ENCODE measurements at regions not wholly inside any gene's neighbourhood (a gene's known extent, or its start where the extent isn't known, plus 50 kb on each side); places are given as distances from the start of the nearest gene placed in this dataset.

DNA sequence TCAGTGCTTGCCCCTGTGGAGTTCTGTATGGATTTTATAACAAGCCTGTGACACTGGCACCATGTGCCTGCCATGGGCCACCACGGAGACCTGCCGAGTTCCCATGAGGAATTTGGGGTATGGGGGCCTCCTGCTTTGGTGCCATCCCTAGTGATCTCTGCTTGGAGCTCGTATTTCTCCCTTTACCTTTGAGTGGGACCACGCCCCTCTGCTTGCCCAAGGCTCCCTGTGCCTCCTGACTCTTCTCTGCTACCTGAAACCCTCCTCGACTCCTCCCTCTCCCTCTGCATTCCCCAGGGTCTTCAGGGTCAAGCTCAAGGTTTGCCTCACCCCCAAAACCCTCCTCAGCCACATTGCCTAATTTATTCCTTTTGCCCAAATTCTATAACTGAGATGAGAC, 225.0 kb downstream of the BUB3 start:
- no peaks in the 10 kb centered on the region for H3K27me3 ChIP-seq (replicated peaks in 1 of 4; ENCODE audit: control insufficient read depth in 3 of 4, extremely low read depth in 1 of 4, insufficient read depth in 3 of 4, low read length in 3 of 4)
- no peak overlapping the region for H3K9ac ChIP-seq (replicated peaks in 1 of 4; ENCODE audit: extremely low read depth in 1 of 4, low read depth in 3 of 4, low read length in 3 of 4)
- H4K91ac ChIP-seq (replicated peaks; ENCODE audit: insufficient read length, low read length) = no peak overlapping the region
- POLR2A ChIA-PET (ENCODE audit: partially characterized antibody) = interaction anchor here (0.9 kb wide), 1 partner anchor 264 kb away, joined by 6 read pairs; no protein-coding TSS in a partner anchor
- no peak overlapping the region for H2BK5ac ChIP-seq (ENCODE audit: low read depth, low read length)
- no peak overlapping the region for H2AFZ ChIP-seq (ENCODE audit: low read length)
- CTCF ChIA-PET (ENCODE audit: partially characterized antibody) = interaction anchor here (0.7 to 3.2 kb wide), 10 partner anchors 10 to 357 kb away, joined by 3 to 14 read pairs (median 4); no protein-coding TSS in a partner anchor
- H3K4me3 ChIP-seq (ENCODE audit: extremely low read depth in 1 of 4, insufficient read depth in 2 of 4, low read depth in 3 of 4, low read length in 4 of 4) = no peak overlapping the region
- FAIRE-seq (peak; percentile 36), DNase-seq (ENCODE audit: low read depth in 1 of 2, low spot score in 2 of 2) (no peak)
- H2AK5ac ChIP-seq (ENCODE audit: low read depth, low read length) = no peak overlapping the region
- H3K4ac ChIP-seq (replicated peaks; ENCODE audit: insufficient read length, low read depth, low read length) = no peak overlapping the region
- H4K8ac ChIP-seq (ENCODE audit: extremely low read depth, insufficient read depth, low read length) = no peak overlapping the region
- no peak overlapping the region for H3K56ac ChIP-seq (replicated peaks; ENCODE audit: insufficient read length, low read depth, low read length)
- H2BK120ac ChIP-seq (replicated peaks; ENCODE audit: low read depth, low read length) = no peak overlapping the region
- H3K14ac ChIP-seq (ENCODE audit: insufficient read length) = no peak overlapping the region
- no peak overlapping the region for H3K18ac ChIP-seq (ENCODE audit: extremely low read depth, low read length)
- H3K79me2 ChIP-seq (ENCODE audit: control insufficient read depth in 1 of 2, insufficient read depth in 2 of 2, low read length in 2 of 2) = no peaks in the 10 kb centered on the region
- peak overlapping the region; percentile 44; the same call in 1 of the 2 replicates for H2BK20ac ChIP-seq (ENCODE audit: low read length)
- no peak overlapping the region for H3K23ac ChIP-seq (ENCODE audit: insufficient read length)
- no peaks in the 10 kb centered on the region for H4K20me1 ChIP-seq (replicated peaks in 1 of 2; ENCODE audit: control insufficient read depth in 1 of 2, insufficient read depth in 2 of 2, low read length in 2 of 2)
- no peaks in the 10 kb centered on the region for H3K79me1 ChIP-seq (ENCODE audit: low read depth, low read length)
- WGBS, 2 experiments (ENCODE audit: extremely low coverage in 1 of 2, insufficient coverage in 1 of 2, insufficient read length in 1 of 2, insufficient replicate concordance in 2 of 2, low coverage in 1 of 2, low lambda C conversion rate in 2 of 2, missing lambda C conversion rate in 1 of 2) = 68% methylated on average over 5 of the region's 5 CpGs; no CpG with 5 or more reads in 1 of the 2 experiments
- H3K4me2 ChIP-seq (ENCODE audit: insufficient read depth in 1 of 2, low read depth in 2 of 2, low read length in 2 of 2) = no peak overlapping the region
- no peak overlapping the region for H4K5ac ChIP-seq (ENCODE audit: insufficient read length, low read depth, low read length)
- no peaks in the 10 kb centered on the region for H3K36me3 ChIP-seq (ENCODE audit: control insufficient read depth in 2 of 4, insufficient read depth in 4 of 4, low read length in 3 of 4)
- H2BK12ac ChIP-seq (ENCODE audit: low read depth, low read length) = no peak overlapping the region
- H3K4me1 ChIP-seq (replicated peaks in 1 of 4; ENCODE audit: control insufficient read depth in 3 of 4, insufficient read depth in 4 of 4, low read length in 3 of 4) = peaks cover 0 to 7% (median 5%) of the 10 kb centered on the region in 4 experiments; a peak in 3 of 7 replicates
- peaks cover 2% of the 10 kb centered on the region; the same call in 1 of the 2 replicates for H3K23me2 ChIP-seq (ENCODE audit: low read depth, low read length)
- H2BK15ac ChIP-seq (ENCODE audit: low read length) = no peak overlapping the region; the same call in 1 of the 2 replicates
- no peak overlapping the region for H3K27ac ChIP-seq (ENCODE audit: low read depth, low read length)
- H3K9me3 ChIP-seq (ENCODE audit: insufficient read depth in 2 of 2, low read depth in 1 of 2, low read length in 1 of 2) = no peaks in the 10 kb centered on the region
- TF ChIP-seq CHD1 (IDR thresholded peaks at IDR 0.05; ENCODE audit: low read depth, low read length) (no peak), MAFK (IDR thresholded peaks at IDR 0.05; ENCODE audit: low read depth, low read length) (no peak), GABPA (IDR thresholded peaks at IDR 0.05; ENCODE audit: borderline replicate concordance, insufficient read depth, low read length) (no peak), CBX5 (IDR thresholded peaks at IDR 0.05; ENCODE audit: low read depth, low read length) (no peak), JUND (IDR thresholded peaks at IDR 0.05; ENCODE audit: low read length) (no peak), RBBP5 (IDR thresholded peaks at IDR 0.05; ENCODE audit: borderline replicate concordance, low read depth, low read length) (no peak), TAF7 (optimal IDR thresholded peaks at IDR 0.05; ENCODE audit: borderline replicate concordance, low read depth, low read length) (no peak), NANOG (IDR thresholded peaks at IDR 0.05; ENCODE audit: insufficient read depth, low read depth, low read length, poor library complexity, severe bottlenecking) (no peak), FOSL1 (IDR thresholded peaks at IDR 0.05; ENCODE audit: insufficient read depth, low read depth, low read length) (no peak), NRF1 (IDR thresholded peaks at IDR 0.05; ENCODE audit: low read depth, low read length) (no peak), CREB1 (IDR thresholded peaks at IDR 0.05) (no peak), TEAD4 (IDR thresholded peaks at IDR 0.05; ENCODE audit: low read depth, low read length) (no peak)
- TF ChIP-seq, protein P1, sequence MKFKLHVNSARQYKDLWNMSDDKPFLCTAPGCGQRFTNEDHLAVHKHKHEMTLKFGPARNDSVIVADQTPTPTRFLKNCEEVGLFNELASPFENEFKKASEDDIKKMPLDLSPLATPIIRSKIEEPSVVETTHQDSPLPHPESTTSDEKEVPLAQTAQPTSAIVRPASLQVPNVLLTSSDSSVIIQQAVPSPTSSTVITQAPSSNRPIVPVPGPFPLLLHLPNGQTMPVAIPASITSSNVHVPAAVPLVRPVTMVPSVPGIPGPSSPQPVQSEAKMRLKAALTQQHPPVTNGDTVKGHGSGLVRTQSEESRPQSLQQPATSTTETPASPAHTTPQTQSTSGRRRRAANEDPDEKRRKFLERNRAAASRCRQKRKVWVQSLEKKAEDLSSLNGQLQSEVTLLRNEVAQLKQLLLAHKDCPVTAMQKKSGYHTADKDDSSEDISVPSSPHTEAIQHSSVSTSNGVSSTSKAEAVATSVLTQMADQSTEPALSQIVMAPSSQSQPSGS (IDR thresholded peaks at IDR 0.05; ENCODE audit: low read length) = no peak

All from H1 (cell line).